Activated CD4-positive, alpha-beta T cell treated with anti-CD3 and anti-CD28 coated beads, Interleukin-2, amount 50 U/mL, for 4 hours (primary cell): ENCODE measurements at regions not wholly inside any gene's neighbourhood (a gene's known extent, or its start where the extent isn't known, plus 50 kb on each side); places are given as distances from the start of the nearest gene placed in this dataset.
"Not testable (repeated sequence)": the region's sequence is repeated elsewhere in the genome, so short reads cannot be mapped to it uniquely, and the experiment has no call there.

ENCODE experiments used
- DNase-seq, 2 experiments: peaks; one replicate each; pipeline ENCODE4 v3.0.0-alpha.2; 2020

GRCh38 chr6:113695516-113695915, 161.6 kb upstream of the MARCKS start:
- DNase-seq: no peak

DNA sequence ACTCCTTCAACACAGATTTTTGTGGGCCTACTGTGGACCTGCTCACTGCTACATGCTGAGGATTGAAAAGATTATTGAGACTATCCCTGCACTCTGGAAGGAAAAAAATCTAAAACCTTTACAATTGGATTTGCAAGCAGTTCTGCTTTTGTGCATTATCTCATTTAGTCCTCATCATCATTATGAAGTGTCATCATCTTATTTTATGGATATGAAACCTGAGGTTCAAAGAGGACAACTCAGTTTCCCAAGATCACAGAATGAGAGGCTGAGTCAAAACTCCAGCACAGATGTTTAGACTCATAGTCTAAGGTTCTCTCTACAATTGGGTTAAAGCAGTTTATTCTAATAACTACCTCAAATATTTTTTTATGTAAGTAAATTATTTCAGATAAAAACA, 160.2 kb upstream of the MARCKS start:
- no peak for DNase-seq

- no peak for DNase-seq
Measured at GRCh38 chr6:113697632-113698410, 159.3 kb upstream of the MARCKS start.

DNA sequence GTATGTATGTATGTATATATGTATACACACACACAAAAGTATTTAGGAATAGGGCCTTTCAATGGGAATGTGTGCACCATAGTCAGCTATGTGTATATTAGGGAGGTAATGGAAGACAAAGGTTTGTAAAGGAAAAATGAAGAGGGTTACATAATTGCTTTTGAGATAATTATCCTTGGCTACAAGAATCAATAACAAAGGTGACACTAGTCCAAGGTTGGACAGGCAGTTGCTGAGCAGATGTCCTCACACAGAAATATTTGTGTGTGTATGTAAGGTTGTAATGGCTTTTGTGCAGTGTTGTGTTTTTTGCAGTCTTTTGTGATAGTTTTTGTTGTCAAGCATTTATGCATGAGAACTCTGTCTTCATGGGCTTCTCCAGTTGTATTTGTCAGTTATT, 157.9 kb upstream of the MARCKS start:
- DNase-seq: no peak

GRCh38 chr6:113701552-113702254, 155.4 kb upstream of the MARCKS start:
- no peak for DNase-seq

DNA sequence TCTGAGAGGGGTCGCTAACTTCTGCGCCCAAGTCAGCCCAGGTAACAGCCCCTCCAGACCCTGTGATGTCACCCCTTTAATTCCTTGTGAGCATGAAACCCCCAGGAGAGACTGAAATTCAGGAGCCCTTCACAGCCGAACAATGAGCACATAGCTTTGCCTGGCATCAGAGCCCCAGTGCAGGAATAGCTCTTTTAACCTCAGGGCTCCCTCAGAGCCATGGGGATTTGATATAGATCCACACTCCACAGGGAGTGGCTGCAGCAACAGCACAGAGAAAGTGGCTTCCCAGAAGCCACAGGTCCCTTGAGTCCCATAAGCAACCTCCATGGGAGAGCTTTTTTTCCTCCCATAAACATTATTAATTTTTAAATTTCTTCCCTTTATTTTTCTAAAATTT, 150.0 kb upstream of the MARCKS start:
- no peak for DNase-seq

DNA sequence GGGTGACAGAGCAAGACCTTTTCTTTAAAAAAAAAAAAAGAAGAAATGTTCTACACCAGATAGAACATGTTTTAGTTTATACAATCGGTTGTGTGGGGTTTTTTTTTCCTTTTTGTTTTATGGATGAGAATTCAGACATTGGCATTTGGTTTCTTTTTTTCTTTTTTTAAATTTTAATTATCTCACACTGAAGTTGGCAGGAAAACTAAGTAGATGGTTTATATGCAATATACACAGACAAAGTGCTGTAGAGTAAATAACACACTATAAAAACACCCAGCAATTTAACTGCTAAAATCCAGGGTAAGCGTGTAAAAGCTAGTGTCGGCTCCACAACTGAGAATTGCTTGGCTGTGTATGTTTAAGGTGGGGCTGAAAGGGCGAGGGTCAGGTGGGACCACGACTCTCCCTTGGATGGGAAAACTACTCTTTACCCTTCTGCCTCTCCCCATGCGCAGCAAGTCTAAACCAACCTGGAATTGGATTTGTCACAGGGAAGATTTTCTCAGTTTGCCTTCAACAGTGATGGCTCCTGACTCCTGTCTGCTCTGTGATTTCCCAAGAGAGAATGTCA, 147.1 kb upstream of the MARCKS start:
- no peak for DNase-seq

GRCh38 chr6:113713665-113714064, 143.5 kb upstream of the MARCKS start:
- DNase-seq: no peak

GRCh38 chr6:113718588-113718987, 138.6 kb upstream of the MARCKS start:
- DNase-seq: no peak

DNA sequence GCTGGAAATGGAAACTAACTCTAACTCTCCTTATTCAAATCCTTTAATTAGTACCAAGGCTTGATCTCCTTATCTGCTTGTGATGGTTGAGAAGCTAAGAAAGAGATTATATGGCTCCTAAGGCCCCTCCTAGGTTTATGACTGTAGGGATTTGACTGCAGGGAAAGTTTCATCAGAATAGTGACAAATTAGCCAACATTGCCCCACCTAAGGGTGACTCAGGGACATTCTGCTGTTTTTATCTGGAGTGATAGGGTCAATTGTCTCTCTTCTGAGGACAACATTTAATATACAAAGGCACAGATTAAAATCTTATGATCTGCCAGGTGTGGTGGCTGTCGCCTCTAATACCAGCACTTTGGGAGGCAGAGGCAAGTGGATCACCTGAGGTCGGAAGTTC, 138.1 kb upstream of the MARCKS start:
- no peak for DNase-seq

- DNase-seq: no peak
Measured at GRCh38 chr6:113719545-113719944, 137.6 kb upstream of the MARCKS start.

DNA sequence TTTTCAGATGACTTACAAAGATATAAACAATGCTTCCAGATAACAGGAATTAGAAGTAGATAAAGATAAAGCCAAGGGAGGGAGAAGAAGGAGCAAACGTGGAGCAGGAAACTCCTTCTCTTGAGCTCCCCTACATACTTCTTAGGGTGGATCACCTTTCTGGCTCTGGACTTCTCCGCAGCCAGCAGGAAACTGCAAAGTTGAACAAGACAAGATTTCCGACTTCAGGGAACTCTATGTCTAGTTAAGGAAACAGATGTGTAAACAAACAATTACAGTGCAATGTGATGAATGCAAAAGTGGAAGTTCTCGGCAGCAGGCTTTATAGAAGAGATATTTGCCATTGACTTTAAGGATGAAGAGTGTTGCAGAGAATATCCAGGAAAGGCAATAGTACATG, 134.0 kb upstream of the MARCKS start:
- no peak for DNase-seq

- not testable (repeated sequence) for DNase-seq
Measured at GRCh38 chr6:113724927-113725326, 132.2 kb upstream of the MARCKS start.

GRCh38 chr6:113731541-113731940, 125.6 kb upstream of the MARCKS start:
- no peak for DNase-seq

DNA sequence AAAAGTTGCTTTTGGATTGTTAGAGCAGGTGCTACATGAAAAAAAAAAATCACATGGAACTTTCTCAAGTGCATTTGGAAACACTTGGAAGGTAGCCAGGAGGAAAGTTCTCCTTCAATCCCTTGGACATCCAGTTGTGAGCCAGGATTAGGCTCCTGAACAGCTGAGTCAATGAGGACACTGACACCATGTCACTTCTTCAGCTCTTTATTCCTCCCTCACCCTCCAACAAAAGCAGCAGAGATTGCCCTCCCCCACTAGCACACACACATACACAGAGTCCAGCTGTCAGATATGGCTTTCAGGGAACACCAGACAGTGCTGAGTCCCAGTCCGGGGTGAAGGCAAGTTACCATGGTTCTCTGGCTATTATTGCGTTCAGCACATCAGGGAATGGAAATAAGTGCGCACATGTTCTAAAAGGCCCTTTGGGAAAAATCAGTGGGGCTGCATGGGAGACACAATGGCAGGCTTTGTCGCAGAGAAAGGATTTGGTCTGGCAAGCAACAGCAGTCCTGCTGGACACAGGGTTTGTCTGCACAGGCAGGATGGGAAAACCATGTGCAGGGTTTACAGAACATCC, 124.7 kb upstream of the MARCKS start:
- no peak for DNase-seq

GRCh38 chr6:113733381-113733780, 123.8 kb upstream of the MARCKS start:
- DNase-seq: no peak

DNA sequence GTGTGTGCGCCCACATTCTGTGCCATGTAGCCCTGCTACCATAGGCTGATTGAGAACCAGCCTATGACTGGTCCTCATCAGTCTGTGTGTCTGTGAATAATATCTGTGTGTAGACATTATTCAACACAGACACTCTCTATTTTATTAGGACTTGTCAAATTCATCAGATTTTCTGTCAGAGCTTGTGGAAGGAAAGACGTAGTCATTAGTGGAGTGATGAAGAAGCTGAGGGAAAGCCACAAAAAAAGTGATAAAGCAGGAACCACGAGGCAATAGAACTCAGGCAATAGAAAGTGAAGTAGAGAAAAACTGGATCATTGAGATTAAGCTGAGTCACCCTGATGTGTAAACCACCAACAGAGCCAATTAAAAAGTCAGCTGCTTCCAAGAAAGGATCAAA, 122.2 kb upstream of the MARCKS start:
- no peak for DNase-seq

- DNase-seq: no peak
Measured at GRCh38 chr6:113735491-113735890, 121.7 kb upstream of the MARCKS start.

GRCh38 chr6:113736978-113737377, 120.2 kb upstream of the MARCKS start:
- no peak for DNase-seq

DNA sequence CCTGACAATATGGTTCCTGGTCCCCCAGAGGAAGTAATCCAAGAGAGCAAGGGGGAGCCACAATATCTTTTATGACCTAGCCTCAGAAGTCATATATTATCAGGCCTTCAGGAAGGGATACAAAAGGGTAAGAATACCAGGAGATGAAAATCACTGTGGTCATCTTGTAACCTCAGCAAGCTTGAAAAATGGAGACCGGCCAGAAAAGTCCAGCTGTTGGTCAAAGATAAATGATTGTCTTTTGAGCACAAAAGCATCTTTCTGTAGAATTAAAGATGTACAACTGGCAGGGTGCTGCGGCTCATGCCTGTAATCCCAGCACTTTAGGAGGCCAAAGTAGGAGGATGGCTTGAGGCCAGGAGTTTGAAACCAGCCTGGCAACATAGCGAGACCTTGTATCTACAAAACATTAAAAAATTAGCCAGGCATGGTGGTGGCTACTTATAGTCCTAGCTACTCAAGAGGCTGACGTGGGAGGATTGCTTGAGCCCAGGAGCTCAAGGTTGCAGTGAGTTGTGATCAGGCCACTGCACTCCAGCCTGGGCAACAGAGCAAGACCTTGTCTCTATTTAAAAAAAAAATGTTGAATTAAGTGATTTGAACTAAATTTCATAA, 118.0 kb upstream of the MARCKS start:
- no peak for DNase-seq

GRCh38 chr6:113741651-113742050, 115.5 kb upstream of the MARCKS start:
- no peak for DNase-seq

DNA sequence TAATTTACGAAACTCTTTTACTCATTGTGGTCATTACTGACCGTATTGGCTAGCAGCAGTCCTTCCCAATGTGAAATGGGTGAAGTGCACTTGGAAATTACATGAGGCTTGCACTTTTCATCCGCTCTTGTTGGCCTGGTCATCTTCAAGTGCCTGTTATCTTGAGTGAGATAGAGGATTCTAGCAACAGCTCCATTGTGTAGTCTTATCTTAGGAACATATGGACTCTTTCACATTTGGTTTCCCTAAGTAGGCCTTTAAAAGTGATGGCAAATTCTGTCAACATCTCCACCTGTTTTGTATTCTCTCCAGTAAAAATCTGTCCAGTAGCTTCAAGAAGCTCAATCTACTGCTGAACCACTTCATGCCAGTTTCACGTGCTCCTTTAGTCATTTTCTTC, 114.8 kb upstream of the MARCKS start:
- no peak for DNase-seq

GRCh38 chr6:113744861-113745260, 112.3 kb upstream of the MARCKS start:
- DNase-seq: no peak
